BJ (cell line): ENCODE measurements at regions not wholly inside any gene's neighbourhood (a gene's known extent, or its start where the extent isn't known, plus 50 kb on each side); places are given as distances from the start of the nearest gene placed in this dataset.

Experiments used
- CTCF ChIA-PET: fragments of 350-600 bp; formaldehyde crosslinking; extraction: SDS; loops from one replicate; lab custom pipeline; 2021; ENCODE audit warnings: antibody characterized with exemption, inconsistent platforms; lab: Yijun Ruan, JAX
- POLR2A ChIA-PET: fragments of 300-600 bp; sonication (Branson Sonifier 250); formaldehyde crosslinking; extraction: SDS; loops from one replicate; lab custom pipeline; 2021; ENCODE audit warnings: antibody characterized with exemption; lab: Charles Lee
- DNase-seq: peaks from one replicate; pipeline ENCODE4 v3.0.0-alpha.2; 2011; ENCODE audit warnings: low read depth
- H3K27me3 ChIP-seq: 2 replicates; pipeline ENCODE4 v1.6.0; 2011; ENCODE audit warnings: low read length; ENCODE audit not compliant: control insufficient read depth, insufficient read depth
- H3K36me3 ChIP-seq: 2 replicates; pipeline ENCODE4 v1.5.1; 2011; ENCODE audit warnings: low read length; ENCODE audit not compliant: control insufficient read depth, insufficient read depth
- H3K4me3 ChIP-seq: 2 replicates; pipeline ENCODE4 v1.5.1; 2011; ENCODE audit warnings: low read depth, mild to moderate bottlenecking, control low read depth, low read length
- TF ChIP-seq, protein P1 (sequence below): IDR thresholded peaks from 2 replicates; pipeline ENCODE4 v1.5.1; 2011; ENCODE audit warnings: low read depth, mild to moderate bottlenecking, control low read depth, inconsistent platforms, low read length, moderate library complexity; ENCODE audit not compliant: insufficient read depth

DNA sequence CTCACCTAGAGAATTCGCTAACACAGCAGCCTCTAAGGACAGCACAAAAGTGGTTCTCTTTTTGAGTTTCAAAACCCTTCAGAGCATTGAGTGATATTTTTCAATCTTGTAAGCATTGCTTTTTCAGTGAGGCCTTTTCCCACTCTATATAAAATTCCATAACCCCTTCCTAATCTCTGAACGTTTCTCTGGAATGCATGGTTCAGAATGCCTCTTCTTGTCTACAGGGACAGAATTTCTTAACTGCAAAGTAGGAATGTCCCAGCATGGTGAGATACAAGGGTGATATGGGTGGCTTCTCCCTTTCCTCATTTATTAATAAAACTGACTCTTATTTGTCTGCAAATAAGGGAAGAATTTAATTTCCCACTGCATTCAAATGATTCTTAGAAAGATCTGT is 377.9 kb downstream of the LTN1 start:
- ChIA-PET POLR2A (interaction anchor here (0.6 to 1.0 kb wide), 2 partner anchors 18 to 19 kb away, joined by 3 read pairs; no protein-coding TSS in a partner anchor), CTCF (interaction anchor here (0.6 to 0.9 kb wide), 2 partner anchors 10 to 75 kb away, joined by 3 to 6 read pairs; no protein-coding TSS in a partner anchor)
- Histone ChIP-seq H3K27me3 (no peaks in the 10 kb centered on the region), H3K36me3 (no peaks in the 10 kb centered on the region), H3K4me3 (no peak overlapping the region)
- DNase-seq = no peak
- TF ChIP-seq, protein P1, sequence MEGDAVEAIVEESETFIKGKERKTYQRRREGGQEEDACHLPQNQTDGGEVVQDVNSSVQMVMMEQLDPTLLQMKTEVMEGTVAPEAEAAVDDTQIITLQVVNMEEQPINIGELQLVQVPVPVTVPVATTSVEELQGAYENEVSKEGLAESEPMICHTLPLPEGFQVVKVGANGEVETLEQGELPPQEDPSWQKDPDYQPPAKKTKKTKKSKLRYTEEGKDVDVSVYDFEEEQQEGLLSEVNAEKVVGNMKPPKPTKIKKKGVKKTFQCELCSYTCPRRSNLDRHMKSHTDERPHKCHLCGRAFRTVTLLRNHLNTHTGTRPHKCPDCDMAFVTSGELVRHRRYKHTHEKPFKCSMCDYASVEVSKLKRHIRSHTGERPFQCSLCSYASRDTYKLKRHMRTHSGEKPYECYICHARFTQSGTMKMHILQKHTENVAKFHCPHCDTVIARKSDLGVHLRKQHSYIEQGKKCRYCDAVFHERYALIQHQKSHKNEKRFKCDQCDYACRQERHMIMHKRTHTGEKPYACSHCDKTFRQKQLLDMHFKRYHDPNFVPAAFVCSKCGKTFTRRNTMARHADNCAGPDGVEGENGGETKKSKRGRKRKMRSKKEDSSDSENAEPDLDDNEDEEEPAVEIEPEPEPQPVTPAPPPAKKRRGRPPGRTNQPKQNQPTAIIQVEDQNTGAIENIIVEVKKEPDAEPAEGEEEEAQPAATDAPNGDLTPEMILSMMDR = no peak

DNA sequence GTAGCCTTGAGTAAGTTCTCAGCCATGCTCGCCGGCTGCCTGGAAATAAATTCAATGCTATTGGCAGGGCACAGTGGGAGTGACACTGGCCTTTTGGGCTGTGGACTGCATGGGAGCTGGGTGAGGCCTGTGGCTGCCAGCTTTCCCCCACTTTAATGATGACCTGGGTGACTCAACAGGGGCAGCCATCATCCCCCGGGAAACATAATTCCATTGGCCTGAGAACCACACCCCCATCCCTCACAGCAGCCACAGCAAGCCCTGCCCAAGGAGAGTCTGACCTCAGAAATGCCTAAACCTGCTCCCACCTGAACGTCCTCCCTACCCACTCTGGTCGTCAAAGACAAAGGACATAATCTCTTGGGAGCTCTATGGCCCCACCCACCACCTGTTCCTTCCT is 384.0 kb downstream of the LTN1 start:
- Histone ChIP-seq H3K4me3 (no peak overlapping the region), H3K27me3 (no peaks in the 10 kb centered on the region), H3K36me3 (no peaks in the 10 kb centered on the region)
- POLR2A ChIA-PET = interaction anchor here (0.5 kb wide), 1 partner anchor 653 kb away, joined by 5 read pairs; no protein-coding TSS in a partner anchor
- CTCF ChIA-PET = no interaction called here
- TF ChIP-seq, protein P1 = no peak
- DNase-seq = no peak

DNA sequence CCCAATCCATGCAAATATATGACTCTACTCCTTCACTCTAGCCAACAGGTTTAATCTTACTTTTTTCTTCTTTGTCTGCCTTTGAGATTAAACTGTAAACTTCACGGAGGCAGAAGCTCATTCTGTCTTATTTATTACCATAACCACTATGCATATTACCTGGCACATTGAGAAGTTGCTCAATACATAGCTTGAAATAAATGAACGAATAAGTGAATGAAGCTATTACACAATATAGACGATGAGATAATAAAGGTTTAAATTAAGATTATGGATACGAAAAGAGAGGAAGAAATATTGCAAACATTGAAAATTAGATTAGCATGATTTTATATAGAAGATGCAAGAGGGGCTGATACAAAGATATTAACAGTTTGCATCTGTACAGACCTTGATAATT is 385.1 kb downstream of the LTN1 start:
- POLR2A ChIA-PET = interaction anchor here (0.6 kb wide), 1 partner anchor 1763 kb away, joined by 17 read pairs; no protein-coding TSS in a partner anchor
- CTCF ChIA-PET = no interaction called here
- no peaks in the 10 kb centered on the region for H3K27me3 ChIP-seq
- no peaks in the 10 kb centered on the region for H3K36me3 ChIP-seq
- TF ChIP-seq, protein P1 = no peak
- no peak overlapping the region for H3K4me3 ChIP-seq
- DNase-seq = no peak

DNA sequence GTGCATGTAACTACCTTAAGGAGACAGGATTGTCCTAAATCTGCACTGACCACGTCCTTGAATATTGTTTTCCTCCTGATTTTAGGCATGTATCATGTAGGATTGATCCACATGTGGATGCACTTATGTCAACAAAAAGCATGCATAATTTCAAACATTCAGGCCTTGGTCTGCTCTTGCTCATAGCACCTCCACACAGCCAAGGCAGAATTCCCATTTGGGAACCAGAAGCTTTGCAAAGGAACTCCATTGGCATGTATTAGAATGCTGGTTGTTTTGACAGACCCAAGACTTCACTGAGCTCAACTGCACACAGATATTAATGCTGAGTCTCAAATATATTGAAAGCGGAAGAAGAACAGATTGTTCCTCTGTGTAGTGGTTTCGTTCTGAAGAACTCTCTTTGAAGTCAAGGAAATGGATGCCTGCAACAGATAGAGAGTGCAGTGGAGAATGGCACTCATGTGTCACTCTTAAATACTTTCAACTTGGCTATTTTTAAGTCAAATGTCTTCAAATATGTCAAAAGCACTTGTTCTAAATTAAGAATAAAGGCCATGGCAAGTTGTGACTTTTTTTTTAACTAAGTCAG is 387.6 kb downstream of the LTN1 start:
- POLR2A ChIA-PET = no interaction called here
- CTCF ChIA-PET = interaction anchor here (0.6 kb wide), 1 partner anchor 32 kb away, joined by 3 read pairs; no protein-coding TSS in a partner anchor
- DNase-seq = no peak
- Histone ChIP-seq H3K4me3 (no peak overlapping the region), H3K36me3 (no peaks in the 10 kb centered on the region), H3K27me3 (no peaks in the 10 kb centered on the region)
- TF ChIP-seq, protein P1 = no peak

DNA sequence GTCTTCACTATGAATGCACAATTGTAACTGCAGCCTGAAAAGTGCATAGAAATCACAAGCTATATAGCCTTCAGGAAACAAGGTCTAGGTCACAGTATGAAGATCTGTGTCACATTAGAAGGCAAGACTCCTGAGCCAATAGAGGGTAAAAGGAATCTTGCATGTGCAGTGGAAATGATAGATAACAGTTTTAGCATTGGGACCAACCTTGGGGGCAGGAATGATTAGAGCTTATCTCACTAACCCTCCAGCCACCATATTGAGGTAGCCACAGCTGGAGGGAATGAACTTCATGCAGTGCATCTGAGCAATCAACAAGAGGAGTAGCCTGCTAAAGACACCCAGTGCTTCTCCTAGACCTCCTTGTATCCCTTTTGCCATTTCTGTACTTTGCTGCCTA is 390.1 kb downstream of the LTN1 start:
- Histone ChIP-seq H3K4me3 (no peak overlapping the region), H3K27me3 (no peaks in the 10 kb centered on the region), H3K36me3 (no peaks in the 10 kb centered on the region)
- TF ChIP-seq, protein P1 = no peak
- no peak for DNase-seq
- POLR2A ChIA-PET = no interaction called here
- CTCF ChIA-PET = no interaction called here
